Activated CD8-positive, alpha-beta T cell treated with anti-CD3 and anti-CD28 coated beads, Interleukin-2, amount 10 ng/mL, durations not matched to agents 7 days and 5 days (primary cell): ENCODE measurements at regions not wholly inside any gene's neighbourhood (a gene's known extent, or its start where the extent isn't known, plus 50 kb on each side); places are given as distances from the start of the nearest gene placed in this dataset.
"Not testable (repeated sequence)": the region's sequence is repeated elsewhere in the genome, so short reads cannot be mapped to it uniquely, and the experiment has no call there.

ENCODE experiments used
- ATAC-seq: fragments of 150-1000 bp; cut with Tn5 transposase; one replicate; pipeline ENCODE4 v1.10.0; 2021; ENCODE audit warnings: moderate library complexity
- CTCF ChIA-PET: fragments of 350-600 bp; sonication (Branson Sonifier 250); formaldehyde crosslinking; loops from one replicate; lab custom pipeline; 2021; ENCODE audit warnings: antibody characterized with exemption; lab: Charles Lee
- POLR2A ChIA-PET: fragments of 350-600 bp; sonication (Branson Sonifier 250); formaldehyde crosslinking; loops from one replicate; lab custom pipeline; 2021; ENCODE audit warnings: antibody characterized with exemption; lab: Charles Lee
- DNase-seq: peaks from one replicate; pipeline ENCODE4 v3.0.0-alpha.2; 2020
- H3K27ac Mint-ChIP-seq: one replicate; pipeline ENCODE4 v1.8.0; 2021; ENCODE audit warnings: mild to moderate bottlenecking, mixed read lengths
- H3K27me3 Mint-ChIP-seq: one replicate; pipeline ENCODE4 v1.8.0; 2021; ENCODE audit warnings: low read depth, mixed read lengths
- H3K36me3 Mint-ChIP-seq: one replicate; pipeline ENCODE4 v1.8.0; 2021; ENCODE audit warnings: low read depth, mixed read lengths
- H3K4me1 Mint-ChIP-seq: one replicate; pipeline ENCODE4 v1.8.0; 2021; ENCODE audit warnings: low read depth, mixed read lengths
- H3K4me3 Mint-ChIP-seq: one replicate; pipeline ENCODE4 v1.8.0; 2021; ENCODE audit warnings: mild to moderate bottlenecking, mixed read lengths
- H3K9me3 Mint-ChIP-seq: one replicate; pipeline ENCODE4 v1.8.0; 2022; ENCODE audit warnings: mixed read lengths; ENCODE audit not compliant: insufficient read depth

- CTCF ChIA-PET, result interaction anchor here (0.8 kb wide), 1 partner anchor 58 kb away, joined by 3 read pairs; no protein-coding TSS in a partner anchor
- not testable (repeated sequence) for H3K27ac Mint-ChIP-seq
Measured at GRCh38 chr12:8396225-8397071, 59.3 kb upstream of the CLEC6A start.

GRCh38 chr12:8397378-8397777, 58.4 kb upstream of the CLEC6A start:
- H3K36me3 Mint-ChIP-seq, H3K9me3 Mint-ChIP-seq, CTCF ChIA-PET, H3K4me3 Mint-ChIP-seq, H3K27ac Mint-ChIP-seq, DNase-seq, POLR2A ChIA-PET, H3K4me1 Mint-ChIP-seq, ATAC-seq: not testable (repeated sequence)
- H3K27me3 Mint-ChIP-seq, result peaks cover 13% of the 10 kb centered on the region

More at GRCh38 chr12:8396225-8397071, 59.3 kb upstream of the CLEC6A start:
- ATAC-seq, result peak; percentile 99
- H3K4me1 Mint-ChIP-seq, POLR2A ChIA-PET, H3K9me3 Mint-ChIP-seq, H3K36me3 Mint-ChIP-seq: not testable (repeated sequence)
- peak; percentile 69 for DNase-seq
- Mint-ChIP-seq H3K27me3 (peaks cover 13% of the 10 kb centered on the region), H3K4me3 (peak overlapping the region; percentile 50)

GRCh38 chr12:8399496-8400034, 56.2 kb upstream of the CLEC6A start:
- CTCF ChIA-PET, POLR2A ChIA-PET, DNase-seq, H3K4me1 Mint-ChIP-seq, H3K4me3 Mint-ChIP-seq, H3K36me3 Mint-ChIP-seq, H3K27ac Mint-ChIP-seq, H3K9me3 Mint-ChIP-seq, ATAC-seq: not testable (repeated sequence)
- peaks cover 10% of the 10 kb centered on the region for H3K27me3 Mint-ChIP-seq

DNA sequence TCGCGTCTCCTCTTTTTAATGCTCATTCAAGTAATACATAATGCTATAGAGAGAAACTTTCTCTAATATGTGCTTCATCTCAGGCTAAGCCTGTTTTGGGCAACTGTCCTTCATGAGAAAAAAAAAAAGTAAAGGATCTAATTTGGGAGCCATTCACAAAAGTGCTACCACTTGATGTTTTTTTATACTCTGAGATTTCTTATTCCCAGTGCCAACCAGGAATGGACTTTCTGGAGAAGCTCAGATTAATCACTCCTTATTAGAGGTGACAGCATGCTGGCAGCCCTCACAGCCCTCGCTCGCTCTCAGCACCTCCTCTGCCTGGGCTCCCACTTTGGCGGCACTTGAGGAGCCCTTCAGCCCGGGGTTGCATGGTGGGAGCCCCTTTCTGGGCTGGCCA, 51.9 kb upstream of the CLEC6A start:
- POLR2A ChIA-PET, result interaction anchor here (0.6 kb wide), 1 partner anchor 174 kb away, joined by 3 read pairs; no protein-coding TSS in a partner anchor
- H3K27ac Mint-ChIP-seq, H3K27me3 Mint-ChIP-seq, H3K36me3 Mint-ChIP-seq, H3K4me1 Mint-ChIP-seq, CTCF ChIA-PET, ATAC-seq, H3K9me3 Mint-ChIP-seq, DNase-seq, H3K4me3 Mint-ChIP-seq: not testable (repeated sequence)

DNA sequence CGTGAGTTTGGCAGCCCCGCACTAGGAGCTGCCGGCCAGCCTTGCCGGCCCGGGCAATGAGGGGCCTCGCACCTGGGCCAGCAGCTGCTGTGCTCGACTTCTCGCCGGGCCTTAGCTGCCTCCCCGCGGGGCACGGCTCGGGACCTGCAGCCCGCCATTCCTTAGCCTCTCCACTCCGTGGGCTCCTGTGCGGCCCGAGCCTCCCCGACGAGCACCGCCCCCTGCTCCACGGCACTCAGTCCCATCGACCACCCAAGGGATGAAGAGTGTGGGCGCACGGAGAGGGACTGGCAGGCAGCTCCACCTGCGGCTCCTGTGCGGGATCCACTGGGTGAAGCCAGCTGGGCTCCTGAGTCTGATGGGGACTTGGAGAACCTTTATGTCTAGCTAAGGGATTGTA, 51.4 kb upstream of the CLEC6A start:
- DNase-seq, H3K36me3 Mint-ChIP-seq, H3K27me3 Mint-ChIP-seq, CTCF ChIA-PET, ATAC-seq, H3K9me3 Mint-ChIP-seq, H3K4me3 Mint-ChIP-seq, H3K27ac Mint-ChIP-seq, H3K4me1 Mint-ChIP-seq: not testable (repeated sequence)
- POLR2A ChIA-PET, result interaction anchor here (0.6 kb wide), 1 partner anchor 174 kb away, joined by 3 read pairs; no protein-coding TSS in a partner anchor
